ENCODE measurements at regions not wholly inside any gene's neighbourhood (a gene's known extent, or its start where the extent isn't known, plus 50 kb on each side); places are given as distances from the start of the nearest gene placed in this dataset.

- no peaks in the 10 kb centered on the region for H3K36me3 ChIP-seq (ENCODE audit: insufficient read depth, low read length)
- Mint-ChIP-seq H3K4me1 (ENCODE audit: low read depth) (no peaks in the 10 kb centered on the region), H3K27ac (no peak overlapping the region), H3K4me3 (no peak overlapping the region), H3K27me3 (no peaks in the 10 kb centered on the region), H3K36me3 (ENCODE audit: low read depth) (no peaks in the 10 kb centered on the region), H3K9me3 (no peaks in the 10 kb centered on the region)
- no peaks in the 10 kb centered on the region for H3K27me3 ChIP-seq (ENCODE audit: control insufficient read depth in 1 of 2, insufficient read depth in 2 of 2, low read length in 2 of 2)
- POLR2A ChIA-PET = no interaction called here
- no peaks in the 10 kb centered on the region for H3K4me1 ChIP-seq (ENCODE audit: insufficient read depth, low read length)
- intact Hi-C loops (cut with DNase I, micrococcal nuclease) = no loop called here
- CTCF ChIA-PET = no interaction called here
- TF ChIP-seq, protein P1, sequence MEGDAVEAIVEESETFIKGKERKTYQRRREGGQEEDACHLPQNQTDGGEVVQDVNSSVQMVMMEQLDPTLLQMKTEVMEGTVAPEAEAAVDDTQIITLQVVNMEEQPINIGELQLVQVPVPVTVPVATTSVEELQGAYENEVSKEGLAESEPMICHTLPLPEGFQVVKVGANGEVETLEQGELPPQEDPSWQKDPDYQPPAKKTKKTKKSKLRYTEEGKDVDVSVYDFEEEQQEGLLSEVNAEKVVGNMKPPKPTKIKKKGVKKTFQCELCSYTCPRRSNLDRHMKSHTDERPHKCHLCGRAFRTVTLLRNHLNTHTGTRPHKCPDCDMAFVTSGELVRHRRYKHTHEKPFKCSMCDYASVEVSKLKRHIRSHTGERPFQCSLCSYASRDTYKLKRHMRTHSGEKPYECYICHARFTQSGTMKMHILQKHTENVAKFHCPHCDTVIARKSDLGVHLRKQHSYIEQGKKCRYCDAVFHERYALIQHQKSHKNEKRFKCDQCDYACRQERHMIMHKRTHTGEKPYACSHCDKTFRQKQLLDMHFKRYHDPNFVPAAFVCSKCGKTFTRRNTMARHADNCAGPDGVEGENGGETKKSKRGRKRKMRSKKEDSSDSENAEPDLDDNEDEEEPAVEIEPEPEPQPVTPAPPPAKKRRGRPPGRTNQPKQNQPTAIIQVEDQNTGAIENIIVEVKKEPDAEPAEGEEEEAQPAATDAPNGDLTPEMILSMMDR (IDR thresholded peaks at IDR 0.05) = no peak
- H3K9me3 ChIP-seq (ENCODE audit: control insufficient read depth in 1 of 2, insufficient read depth in 1 of 2, low read length in 2 of 2) = peaks cover 0 to 15% of the 10 kb centered on the region in 2 experiments
- no peak overlapping the region for H3K27ac ChIP-seq (ENCODE audit: low read depth in 1 of 2, low read length in 2 of 2)
- DNase-seq (no peak), ATAC-seq (ENCODE audit: poor library complexity) (no peak)
- H3K4me3 ChIP-seq (ENCODE audit: low read length) = no peak overlapping the region
These were observed 322.8 kb upstream of the FAT1 start for GRCh38 chr4:187046471-187046870.

- no peaks in the 10 kb centered on the region for H3K27me3 Mint-ChIP-seq
- no peak overlapping the region for H3K4me3 Mint-ChIP-seq
- no peaks in the 10 kb centered on the region for H3K36me3 Mint-ChIP-seq (ENCODE audit: low read depth)
- H3K27ac Mint-ChIP-seq = no peak overlapping the region
- POLR2A ChIA-PET = no interaction called here
- H3K4me1 ChIP-seq (ENCODE audit: insufficient read depth, low read length) = no peaks in the 10 kb centered on the region
- peaks cover 0 to 36% of the 10 kb centered on the region in 2 experiments for H3K9me3 ChIP-seq (ENCODE audit: control insufficient read depth in 1 of 2, insufficient read depth in 1 of 2, low read length in 2 of 2)
- TF ChIP-seq, protein P1 (IDR thresholded peaks at IDR 0.05) = no peak
- ATAC-seq (ENCODE audit: poor library complexity) (no peak), DNase-seq (no peak)
- CTCF ChIA-PET = no interaction called here
- H3K36me3 ChIP-seq (ENCODE audit: insufficient read depth, low read length) = no peaks in the 10 kb centered on the region
- H3K9me3 Mint-ChIP-seq = peaks cover 2% of the 10 kb centered on the region
- intact Hi-C loops (cut with DNase I, micrococcal nuclease) = no loop called here
- H3K4me1 Mint-ChIP-seq (ENCODE audit: low read depth) = no peaks in the 10 kb centered on the region
- H3K4me3 ChIP-seq (ENCODE audit: low read length) = no peak overlapping the region
- no peak overlapping the region for H3K27ac ChIP-seq (ENCODE audit: low read depth in 1 of 2, low read length in 2 of 2)
- no peaks in the 10 kb centered on the region for H3K27me3 ChIP-seq (ENCODE audit: control insufficient read depth in 1 of 2, insufficient read depth in 2 of 2, low read length in 2 of 2)
These were observed 335.4 kb upstream of the FAT1 start for GRCh38 chr4:187059021-187059420.

- Mint-ChIP-seq H3K27ac (no peak overlapping the region), H3K4me3 (no peak overlapping the region), H3K27me3 (no peaks in the 10 kb centered on the region), H3K36me3 (ENCODE audit: low read depth) (no peaks in the 10 kb centered on the region), H3K9me3 (peaks cover 2% of the 10 kb centered on the region), H3K4me1 (ENCODE audit: low read depth) (no peaks in the 10 kb centered on the region)
- ATAC-seq (ENCODE audit: poor library complexity) (no peak), DNase-seq (no peak)
- ChIA-PET CTCF (no interaction called here), POLR2A (no interaction called here)
- no peak overlapping the region for H3K4me3 ChIP-seq (ENCODE audit: low read length)
- no peak overlapping the region for H3K27ac ChIP-seq (ENCODE audit: low read depth in 1 of 2, low read length in 2 of 2)
- H3K4me1 ChIP-seq (ENCODE audit: insufficient read depth, low read length) = no peaks in the 10 kb centered on the region
- no peaks in the 10 kb centered on the region for H3K27me3 ChIP-seq (ENCODE audit: control insufficient read depth in 1 of 2, insufficient read depth in 2 of 2, low read length in 2 of 2)
- H3K9me3 ChIP-seq (ENCODE audit: control insufficient read depth in 1 of 2, insufficient read depth in 1 of 2, low read length in 2 of 2) = peaks cover 0 to 43% of the 10 kb centered on the region in 2 experiments
- no peaks in the 10 kb centered on the region for H3K36me3 ChIP-seq (ENCODE audit: insufficient read depth, low read length)
- intact Hi-C loops (cut with DNase I, micrococcal nuclease) = no loop called here
- TF ChIP-seq, protein P1 (IDR thresholded peaks at IDR 0.05) = no peak
These were observed 336.2 kb upstream of the FAT1 start for GRCh38 chr4:187059895-187060294.
